ENCODE measurements at regions not wholly inside any gene's neighbourhood (a gene's known extent, or its start where the extent isn't known, plus 50 kb on each side); places are given as distances from the start of the nearest gene placed in this dataset.

DNA sequence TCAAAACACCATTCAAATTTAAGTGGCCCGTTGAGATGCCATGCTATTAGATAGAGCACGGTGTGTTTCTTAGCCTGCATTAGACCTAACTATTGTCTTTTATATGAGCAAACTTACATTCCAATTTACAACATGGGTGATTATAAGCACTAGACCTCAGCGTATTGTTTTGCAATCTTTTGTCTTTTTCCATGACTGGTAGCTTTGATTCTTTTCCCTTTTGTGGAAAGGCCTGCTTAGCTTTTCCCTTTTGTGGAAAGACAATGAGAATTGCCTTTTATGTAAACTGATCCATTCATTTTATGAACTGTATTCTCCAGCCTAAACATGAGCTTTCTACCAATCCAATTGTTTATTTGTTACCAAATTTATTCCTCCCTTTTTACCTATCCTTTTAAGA lies 823.1 kb downstream of the CCSER2 start:
- DNase-seq, result no peak

DNA sequence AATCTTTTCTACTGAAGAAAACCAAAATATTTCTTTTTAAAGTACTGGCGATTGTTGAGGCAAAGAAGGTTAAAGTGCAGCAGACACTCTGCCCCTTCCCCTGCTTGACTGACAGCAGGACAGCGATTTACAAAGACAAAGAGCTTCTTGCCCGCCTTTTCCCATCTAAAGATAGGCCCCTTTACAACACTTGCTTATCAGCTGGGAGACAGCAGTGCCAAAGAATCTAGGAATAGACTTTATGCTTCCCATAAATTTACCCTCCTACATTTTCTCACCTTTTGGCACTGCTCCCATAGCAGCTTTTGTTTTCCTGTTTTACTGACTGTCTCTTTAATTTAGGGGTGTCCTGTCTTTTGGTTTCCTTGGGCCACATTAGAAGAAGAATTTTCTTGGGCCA lies 824.1 kb downstream of the CCSER2 start:
- DNase-seq, result no peak

GRCh38 chr10:85152911-85153310 lies 824.5 kb downstream of the CCSER2 start:
- no peak for DNase-seq

- no peak for DNase-seq
Observed at GRCh38 chr10:85157206-85157605, 828.8 kb downstream of the CCSER2 start.

- no peak for DNase-seq
Observed at GRCh38 chr10:85168243-85168642, 839.9 kb downstream of the CCSER2 start.

DNA sequence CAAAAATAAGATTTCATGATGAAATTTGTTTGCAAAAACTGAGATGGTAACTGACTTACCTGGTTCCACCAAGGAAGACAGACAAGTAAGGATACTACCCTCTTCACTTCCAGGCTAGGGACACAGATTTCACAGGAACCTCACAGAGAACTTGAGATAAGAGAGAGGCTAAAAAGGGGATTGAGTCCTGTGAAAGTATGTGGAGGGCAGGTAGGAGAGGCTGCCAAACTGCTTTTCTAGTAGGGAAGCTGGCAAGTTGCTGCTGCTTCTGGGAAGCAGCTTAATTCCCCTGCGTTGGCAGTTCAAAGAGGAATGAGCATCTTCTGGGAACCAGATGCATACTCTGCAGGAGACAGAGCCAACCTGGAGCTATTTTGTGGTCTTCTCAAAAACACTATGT lies 841.6 kb downstream of the CCSER2 start:
- DNase-seq, result no peak

DNA sequence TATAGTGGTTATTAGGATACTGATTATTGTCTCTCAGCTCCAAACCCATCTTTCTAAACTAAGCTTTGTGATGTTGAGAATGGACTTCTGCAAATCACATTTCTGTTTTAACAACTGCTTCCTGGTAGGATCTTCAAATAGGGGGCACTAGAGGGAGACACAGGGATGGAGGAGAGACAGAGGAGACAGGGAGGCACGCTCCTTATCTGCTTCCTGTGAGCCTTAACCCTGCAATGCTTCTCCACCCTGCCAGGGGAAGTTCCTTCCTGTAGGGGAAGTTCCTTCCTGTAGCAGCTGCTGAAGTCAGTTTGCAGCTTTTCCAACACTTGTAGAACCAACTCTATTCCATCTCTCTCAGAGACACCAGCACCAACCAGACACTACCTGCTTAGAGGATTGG lies 847.2 kb downstream of the CCSER2 start:
- no peak for DNase-seq

DNA sequence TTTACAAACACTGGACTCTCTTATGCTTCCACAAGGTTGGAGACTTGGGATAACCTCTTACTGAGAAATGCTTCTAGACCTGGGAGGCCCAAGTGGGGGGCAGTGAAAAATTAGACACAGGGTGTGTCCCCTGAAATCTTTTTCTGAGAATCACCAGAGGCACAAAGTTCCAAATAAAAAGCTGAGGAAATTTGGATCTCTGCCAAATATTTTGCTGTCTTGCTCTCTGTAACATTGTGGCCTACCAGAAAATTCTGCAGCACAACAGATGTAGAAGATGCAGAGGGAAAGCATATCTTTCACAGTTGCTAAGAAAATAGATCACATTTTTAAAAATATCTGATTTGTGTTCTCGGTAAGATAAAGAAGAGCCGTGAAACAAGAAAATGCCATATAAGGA lies 849.4 kb downstream of the CCSER2 start:
- no peak for DNase-seq

GRCh38 chr10:85187047-85187446 lies 858.7 kb downstream of the CCSER2 start:
- DNase-seq, result no peak

GRCh38 chr10:85188770-85189484 lies 860.5 kb downstream of the CCSER2 start:
- no peak for DNase-seq

DNA sequence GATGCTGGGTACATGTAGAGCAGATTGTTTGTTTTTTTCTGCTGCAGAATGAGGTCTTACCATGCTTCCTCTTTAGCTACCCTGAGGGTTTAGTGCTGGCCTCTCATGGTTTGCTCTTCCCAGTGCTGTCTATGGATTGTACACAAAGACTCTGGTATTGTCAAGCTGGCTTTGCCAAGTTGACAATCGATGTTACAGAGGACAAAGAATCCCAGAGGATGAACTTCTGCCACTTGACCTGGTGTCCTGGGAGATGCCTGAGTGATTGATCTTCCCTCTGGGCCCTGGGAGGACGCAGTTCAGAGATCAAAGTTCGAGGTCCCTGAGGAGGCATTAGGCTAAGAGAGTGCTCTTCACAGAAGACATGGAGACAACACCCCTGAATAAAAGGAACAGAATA lies 865.4 kb downstream of the CCSER2 start:
- no peak for DNase-seq

DNA sequence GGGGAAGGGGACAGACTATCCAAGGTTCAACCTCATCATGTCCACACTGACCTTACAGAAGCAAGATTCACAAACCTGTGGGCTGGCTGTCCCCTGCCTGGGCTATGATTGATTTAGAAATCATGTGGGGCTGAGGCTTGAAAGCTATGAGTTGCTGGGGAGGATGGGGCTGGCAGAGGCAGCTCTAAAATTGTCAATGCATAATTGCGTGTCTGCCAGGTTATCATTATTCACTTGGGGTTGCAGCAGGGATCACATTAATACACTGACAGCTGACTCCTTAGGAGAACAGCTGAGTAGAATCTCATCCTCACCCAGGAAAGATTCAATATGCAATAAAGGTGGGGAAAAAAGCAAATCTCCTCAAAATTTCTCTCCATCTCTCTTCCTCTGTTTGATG lies 866.3 kb downstream of the CCSER2 start:
- no peak for DNase-seq

DNA sequence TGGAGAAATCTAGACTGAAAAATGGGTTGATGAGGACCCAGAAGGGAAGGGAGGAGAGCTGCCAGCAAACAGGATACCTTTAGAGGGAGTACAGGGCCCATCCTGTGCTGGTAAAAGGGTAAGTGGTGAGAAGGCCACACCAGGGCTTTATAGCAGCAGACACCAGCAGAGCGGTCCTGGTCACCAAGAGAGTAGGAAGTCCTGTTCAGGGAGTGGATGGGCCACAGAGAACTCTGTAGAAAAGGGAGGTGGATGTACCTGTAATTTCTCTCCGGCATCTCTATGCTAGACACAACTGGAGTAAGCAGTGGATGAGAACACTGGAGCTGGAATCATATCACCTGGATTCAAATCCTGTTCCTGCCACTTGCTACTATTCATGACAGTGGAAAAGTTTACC lies 867.2 kb downstream of the CCSER2 start:
- no peak for DNase-seq

DNA sequence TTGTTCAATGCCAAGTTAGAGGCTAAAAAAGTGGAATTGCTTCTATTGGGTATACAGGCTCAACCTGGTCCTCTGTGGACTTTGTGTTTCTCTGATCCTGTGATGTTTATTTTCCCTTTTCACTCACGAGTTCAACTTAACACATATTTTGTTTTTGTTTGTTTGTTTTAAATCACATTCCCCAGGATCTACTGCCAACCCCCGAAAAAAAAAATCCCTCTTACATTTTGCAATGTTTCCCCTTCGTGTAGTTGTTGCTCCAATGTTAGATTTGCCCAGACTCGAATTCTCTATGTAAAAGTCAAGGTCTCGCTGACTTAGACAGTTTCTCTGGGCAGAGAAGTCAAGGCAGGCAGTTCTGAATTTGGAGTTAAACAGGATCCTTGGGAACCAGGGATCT lies 876.4 kb downstream of the CCSER2 start:
- DNase-seq, result no peak

GRCh38 chr10:85212526-85212925 lies 884.1 kb downstream of the CCSER2 start:
- DNase-seq, result no peak

DNA sequence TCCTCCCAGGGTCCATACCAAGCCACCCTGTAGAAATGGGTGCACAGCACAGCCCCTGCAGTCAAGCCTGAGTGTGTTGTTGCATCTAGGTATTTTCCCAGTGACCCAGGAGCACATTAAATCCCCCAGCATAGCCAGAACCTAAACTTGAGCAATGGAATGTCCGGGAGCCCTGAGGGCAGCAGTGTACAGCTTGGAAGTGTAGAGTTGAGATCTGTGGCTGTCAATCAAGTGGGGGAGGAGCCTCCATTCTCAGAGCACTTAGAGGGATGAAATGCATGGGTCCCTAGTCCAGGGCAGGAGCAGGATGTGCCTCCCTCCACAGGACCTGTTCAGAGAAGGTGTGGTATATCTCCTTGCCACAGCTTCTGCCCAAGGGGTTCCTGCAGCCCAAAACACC lies 885.1 kb downstream of the CCSER2 start:
- no peak for DNase-seq

- DNase-seq, result no peak
Observed at GRCh38 chr10:85222300-85222699, 893.9 kb downstream of the CCSER2 start.

- no peak for DNase-seq
Observed at GRCh38 chr10:85224366-85224940, 896.1 kb downstream of the CCSER2 start.

DNA sequence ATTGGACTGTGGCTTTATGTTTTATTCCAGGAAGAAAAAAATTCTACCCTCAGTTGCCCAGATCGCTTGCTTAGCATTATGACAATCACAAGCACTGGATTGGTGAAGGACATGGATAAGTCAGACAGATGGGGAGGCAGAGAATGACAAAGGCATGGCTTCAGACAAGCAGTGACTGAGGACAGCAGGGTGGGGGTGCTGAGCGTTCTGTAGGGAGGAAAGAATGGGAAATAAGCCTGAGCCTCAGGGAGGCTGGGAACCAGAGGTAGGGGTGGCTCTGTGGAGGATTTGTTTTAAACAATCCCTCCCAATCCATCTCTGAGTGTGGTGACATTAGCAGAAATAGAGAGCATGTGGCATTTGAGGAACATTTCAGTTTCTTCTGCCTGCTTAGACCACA lies 896.9 kb downstream of the CCSER2 start:
- no peak for DNase-seq

DNA sequence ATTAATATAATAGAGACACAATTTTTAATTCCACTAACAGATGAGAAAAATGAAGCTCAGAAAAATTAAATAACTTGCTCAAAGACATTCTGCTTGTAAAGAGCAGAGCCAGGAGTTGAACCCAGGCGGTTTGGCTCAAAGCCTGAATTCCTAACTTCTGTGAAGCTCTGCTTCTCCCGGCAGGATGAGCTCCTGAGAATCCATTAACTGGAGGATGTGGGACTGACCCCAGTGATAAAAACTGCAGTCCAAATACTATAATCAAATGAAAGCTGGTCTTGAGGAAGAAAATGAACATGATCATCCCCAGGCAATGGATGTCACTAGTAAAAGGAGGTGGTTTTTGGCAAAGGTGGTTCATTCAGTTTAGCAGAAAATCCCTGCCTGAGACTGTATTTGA lies 898.2 kb downstream of the CCSER2 start:
- DNase-seq, result no peak

- no peak for DNase-seq
Observed at GRCh38 chr10:85228726-85229125, 900.3 kb downstream of the CCSER2 start.

- no peak for DNase-seq
Observed at GRCh38 chr10:85231534-85232270, 903.3 kb downstream of the CCSER2 start.

DNA sequence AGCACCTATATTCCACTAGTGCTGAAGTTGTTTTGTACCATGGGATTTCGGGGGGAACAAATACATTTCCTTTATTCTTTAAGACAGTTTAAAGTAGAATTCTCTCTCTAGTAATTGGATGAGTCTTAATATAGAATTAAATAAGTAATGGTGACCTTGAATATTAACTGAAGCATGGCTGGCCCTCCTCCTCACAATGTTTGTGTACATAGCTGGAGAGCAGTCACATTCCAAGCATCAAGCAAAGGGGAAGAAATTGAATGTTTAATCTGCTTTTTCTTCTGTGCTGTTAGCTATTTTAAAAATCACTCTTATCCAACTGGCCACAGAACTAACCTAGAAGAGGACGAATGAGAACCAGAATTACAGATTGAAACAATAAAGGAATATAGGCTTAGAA lies 906.9 kb downstream of the CCSER2 start:
- DNase-seq, result no peak

DNA sequence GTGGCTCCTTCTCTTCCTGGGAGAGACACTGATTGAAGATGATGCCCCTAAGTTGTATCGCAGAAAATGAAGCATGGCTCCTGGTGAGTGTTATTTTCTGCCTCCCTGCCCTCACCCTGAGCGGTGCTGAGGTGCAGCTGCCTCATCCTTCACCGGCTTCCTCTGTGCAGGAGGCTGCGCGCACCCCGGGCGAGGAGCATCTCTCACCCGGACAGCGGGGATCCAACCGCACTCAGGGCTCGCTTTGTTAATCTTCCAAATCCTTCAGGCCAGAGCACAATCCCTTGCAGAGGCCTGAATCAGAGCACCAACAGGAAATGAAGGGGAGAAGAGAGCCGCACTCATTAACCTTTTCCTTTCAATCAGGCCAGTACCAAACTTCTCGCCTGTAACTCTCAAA lies 910.3 kb downstream of the CCSER2 start:
- DNase-seq, result no peak

Data from Kasumi-1 (cell line).